Thyroid gland (tissue), 4 donors: ENCODE measurements at regions not wholly inside any gene's neighbourhood (a gene's known extent, or its start where the extent isn't known, plus 50 kb on each side); places are given as distances from the start of the nearest gene placed in this dataset.

Source experiments
- POLR2A ChIP-seq, 2 donors: fragments of 450-650 bp; IDR thresholded peaks; one replicate each; pipeline ENCODE4 v1.6.1; 2017; ENCODE audit warnings: antibody characterized with exemption in 2 of 2, mild to moderate bottlenecking in 2 of 2, moderate library complexity in 1 of 2
- TF ChIP-seq, protein P1 (sequence below), 6 experiments: fragments of 200-600 bp in 3 of 6; fragments of 450-650 bp in 3 of 6; sonication (generic) in 3 of 6; IDR thresholded peaks; one replicate each; pipeline ENCODE4 v1.5.1; 2016 to 2019; ENCODE audit warnings: antibody characterized with exemption in 6 of 6, mild to moderate bottlenecking in 2 of 6, inconsistent platforms in 1 of 6, moderate library complexity in 1 of 6

DNA sequence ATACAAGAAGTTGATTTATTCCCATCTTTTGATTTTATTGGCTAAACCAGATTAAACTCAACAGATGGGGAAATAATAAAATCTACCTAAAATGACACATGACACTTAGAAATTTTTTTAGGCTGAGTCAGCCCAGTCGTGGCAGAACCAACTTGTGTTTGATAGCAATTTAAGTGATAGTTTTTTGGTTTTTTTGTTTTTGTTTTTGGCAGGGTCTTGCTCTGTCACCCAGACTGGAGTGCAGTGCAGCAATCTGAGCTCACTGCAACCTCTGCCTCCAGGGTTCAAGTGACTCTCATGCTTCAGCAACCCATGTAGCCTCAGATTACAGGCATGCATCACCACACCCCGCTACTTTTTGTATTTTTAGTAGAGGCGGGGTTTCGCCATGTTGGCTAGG, 370.3 kb upstream of the NOCT start:
- TF ChIP-seq, protein P1, sequence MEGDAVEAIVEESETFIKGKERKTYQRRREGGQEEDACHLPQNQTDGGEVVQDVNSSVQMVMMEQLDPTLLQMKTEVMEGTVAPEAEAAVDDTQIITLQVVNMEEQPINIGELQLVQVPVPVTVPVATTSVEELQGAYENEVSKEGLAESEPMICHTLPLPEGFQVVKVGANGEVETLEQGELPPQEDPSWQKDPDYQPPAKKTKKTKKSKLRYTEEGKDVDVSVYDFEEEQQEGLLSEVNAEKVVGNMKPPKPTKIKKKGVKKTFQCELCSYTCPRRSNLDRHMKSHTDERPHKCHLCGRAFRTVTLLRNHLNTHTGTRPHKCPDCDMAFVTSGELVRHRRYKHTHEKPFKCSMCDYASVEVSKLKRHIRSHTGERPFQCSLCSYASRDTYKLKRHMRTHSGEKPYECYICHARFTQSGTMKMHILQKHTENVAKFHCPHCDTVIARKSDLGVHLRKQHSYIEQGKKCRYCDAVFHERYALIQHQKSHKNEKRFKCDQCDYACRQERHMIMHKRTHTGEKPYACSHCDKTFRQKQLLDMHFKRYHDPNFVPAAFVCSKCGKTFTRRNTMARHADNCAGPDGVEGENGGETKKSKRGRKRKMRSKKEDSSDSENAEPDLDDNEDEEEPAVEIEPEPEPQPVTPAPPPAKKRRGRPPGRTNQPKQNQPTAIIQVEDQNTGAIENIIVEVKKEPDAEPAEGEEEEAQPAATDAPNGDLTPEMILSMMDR (IDR thresholded peaks at IDR 0.05): no peak
- no peak for TF ChIP-seq POLR2A (IDR thresholded peaks at IDR 0.05)
